PC-9 (cell line): ENCODE measurements at regions not wholly inside any gene's neighbourhood (a gene's known extent, or its start where the extent isn't known, plus 50 kb on each side); places are given as distances from the start of the nearest gene placed in this dataset.

Source experiments
- BruUV-seq: library from RNA; stranded (reverse); fragments of 400-500 nt; replicated peaks from 2 replicates; lab custom pipeline; 2021; lab: Mats Ljungman, UMichigan
- CTCF ChIA-PET: fragments of 300-600 bp; sonication (Branson Sonifier 250); formaldehyde crosslinking; loops from one replicate; lab custom pipeline; 2022; ENCODE audit warnings: antibody characterized with exemption; lab: Charles Lee
- POLR2A ChIA-PET: fragments of 300-600 bp; sonication (Branson Sonifier 250); formaldehyde crosslinking; loops from one replicate; lab custom pipeline; 2022; ENCODE audit warnings: antibody characterized with exemption; ENCODE audit not compliant: unreplicated experiment; lab: Charles Lee
- DNase-seq, 2 experiments: peaks; one replicate each; pipeline versions ENCODE4 v3.0.0 to v3.0.0-alpha.2; 2015 to 2022; ENCODE audit warnings: mixed read lengths in 1 of 2
- H2AFZ ChIP-seq: fragments of 200-600 bp; sonication (generic); 2 replicates; pipeline ENCODE4 v1.8.1; 2017; ENCODE audit warnings: antibody characterized with exemption
- H3F3A ChIP-seq: fragments of 200-600 bp; sonication (generic); 2 replicates; pipeline ENCODE4 v1.8.1; 2017; ENCODE audit warnings: antibody characterized with exemption, mild to moderate bottlenecking, low read depth; ENCODE audit not compliant: insufficient read depth
- H3K27ac ChIP-seq: fragments of 200-600 bp; sonication (generic); 2 replicates; pipeline ENCODE4 v1.6.1; 2016; ENCODE audit warnings: mixed run types
- H3K27me3 ChIP-seq: fragments of 200-600 bp; sonication (generic); 2 replicates; pipeline ENCODE4 v1.6.1; 2016; ENCODE audit warnings: low read depth, mixed run types; ENCODE audit not compliant: insufficient read depth
- H3K36me3 ChIP-seq: fragments of 200-600 bp; sonication (generic); 2 replicates; pipeline ENCODE4 v1.6.1; 2016; ENCODE audit warnings: low read depth, mixed run types
- H3K4me1 ChIP-seq: fragments of 200-600 bp; sonication (generic); replicated peaks from 2 replicates; pipeline ENCODE4 v1.6.1; 2016; ENCODE audit warnings: mixed run types; ENCODE audit not compliant: insufficient read depth
- H3K4me2 ChIP-seq: fragments of 200-600 bp; sonication (generic); 2 replicates; pipeline ENCODE4 v1.6.1; 2017; ENCODE audit warnings: mixed run types
- H3K4me3 ChIP-seq: fragments of 200-600 bp; sonication (generic); 2 replicates; pipeline ENCODE4 v1.6.1; 2016; ENCODE audit warnings: mixed run types
- H3K79me2 ChIP-seq: fragments of 200-600 bp; sonication (generic); 2 replicates; pipeline ENCODE4 v1.6.1; 2017; ENCODE audit warnings: low read depth, mixed run types
- H3K9me2 ChIP-seq: fragments of 200-600 bp; sonication (generic); 2 replicates; pipeline ENCODE4 v1.8.1; 2017; ENCODE audit warnings: mild to moderate bottlenecking; ENCODE audit not compliant: insufficient read depth
- H3K9me3 ChIP-seq: fragments of 200-600 bp; sonication (generic); 2 replicates; pipeline ENCODE4 v1.8.1; 2016; ENCODE audit warnings: low read depth; ENCODE audit not compliant: insufficient read depth
- H4K20me1 ChIP-seq: fragments of 200-600 bp; sonication (generic); 2 replicates; pipeline ENCODE4 v1.8.1; 2017; ENCODE audit not compliant: insufficient read depth
- EZH2 ChIP-seq: fragments of 200-600 bp; sonication (generic); IDR thresholded peaks from 2 replicates; pipeline ENCODE4 v1.8.0; 2017; ENCODE audit warnings: antibody characterized with exemption, low read depth
- intact Hi-C: fragments of 100-400 bp; cut with micrococcal nuclease; formaldehyde crosslinking; loops from one replicate; pipeline ENCODE4 v1.10.0; 2022; ENCODE audit not compliant: unreplicated experiment
- TF ChIP-seq, protein P1 (sequence below): fragments of 200-600 bp; sonication (generic); conservative IDR thresholded peaks from 2 replicates; pipeline ENCODE4 v1.6.1; 2017; ENCODE audit warnings: mixed run types, antibody characterized with exemption, mild to moderate bottlenecking, moderate library complexity

DNA sequence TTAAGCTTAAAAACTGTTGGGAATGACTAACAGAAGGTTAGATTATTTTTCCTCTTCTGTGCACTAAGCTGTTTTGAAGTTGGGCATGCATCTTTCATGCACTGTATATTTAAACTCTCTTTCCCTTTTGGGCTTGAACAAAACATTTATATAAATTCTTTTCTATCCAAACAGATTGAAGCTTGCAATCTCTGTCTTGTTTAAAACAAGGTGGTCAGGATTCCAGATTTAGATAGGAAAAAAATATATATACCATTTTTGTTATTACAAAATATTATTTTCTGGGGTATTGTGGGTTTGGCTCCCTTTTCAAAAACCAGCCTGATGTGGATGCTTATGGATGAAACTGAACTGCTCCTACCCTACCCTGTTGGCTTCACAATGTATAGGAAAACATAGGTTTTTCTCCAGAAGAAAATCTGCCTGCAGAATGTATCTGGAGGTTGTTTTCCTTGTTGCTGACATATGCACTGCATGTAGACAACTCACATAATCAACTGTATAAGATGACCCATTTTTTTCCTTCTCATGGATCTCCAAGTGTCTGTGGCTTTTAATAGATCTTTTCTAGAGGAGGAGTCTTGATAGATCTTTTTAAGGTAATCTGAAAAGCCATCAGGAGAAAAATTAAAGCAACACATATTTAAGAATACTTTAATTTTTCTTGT lies 146.3 kb downstream of the PRL start:
- intact Hi-C loops, result no loop called here
- no peaks in the 10 kb centered on the region for H3K79me2 ChIP-seq
- BruUV-seq, result no TSS peak

DNA sequence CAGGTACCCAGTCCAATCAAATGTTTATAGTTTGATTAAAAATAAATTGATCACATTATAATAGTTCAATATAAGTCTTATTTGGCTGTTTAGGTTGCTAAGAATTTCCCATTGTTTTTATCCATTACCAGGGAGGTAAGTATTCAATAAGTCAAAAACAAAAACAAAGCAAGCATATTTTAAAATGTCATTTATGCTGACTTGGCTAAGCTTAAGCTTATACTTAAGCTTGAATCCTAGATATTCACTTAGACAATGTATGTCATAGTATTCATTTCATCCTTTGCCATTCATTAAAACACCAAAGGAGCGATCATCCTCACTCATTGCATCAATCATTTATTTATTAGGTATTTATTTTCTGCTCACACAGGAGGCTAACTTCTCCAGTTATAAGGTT lies 144.9 kb downstream of the PRL start:
- Histone ChIP-seq H3K36me3 (no peaks in the 10 kb centered on the region), H3K4me2 (no peak overlapping the region), H4K20me1 (no peaks in the 10 kb centered on the region), H3K4me1 (no peaks in the 10 kb centered on the region), H2AFZ (no peak overlapping the region), H3K27me3 (no peaks in the 10 kb centered on the region), H3K79me2 (no peaks in the 10 kb centered on the region), H3K9me3 (no peaks in the 10 kb centered on the region), H3F3A (no peaks in the 10 kb centered on the region), H3K27ac (no peak overlapping the region), H3K9me2 (no peaks in the 10 kb centered on the region), H3K4me3 (no peak overlapping the region)
- intact Hi-C loops, result no loop called here
- no peak for DNase-seq
- no TSS peak for BruUV-seq
- TF ChIP-seq, protein P1, sequence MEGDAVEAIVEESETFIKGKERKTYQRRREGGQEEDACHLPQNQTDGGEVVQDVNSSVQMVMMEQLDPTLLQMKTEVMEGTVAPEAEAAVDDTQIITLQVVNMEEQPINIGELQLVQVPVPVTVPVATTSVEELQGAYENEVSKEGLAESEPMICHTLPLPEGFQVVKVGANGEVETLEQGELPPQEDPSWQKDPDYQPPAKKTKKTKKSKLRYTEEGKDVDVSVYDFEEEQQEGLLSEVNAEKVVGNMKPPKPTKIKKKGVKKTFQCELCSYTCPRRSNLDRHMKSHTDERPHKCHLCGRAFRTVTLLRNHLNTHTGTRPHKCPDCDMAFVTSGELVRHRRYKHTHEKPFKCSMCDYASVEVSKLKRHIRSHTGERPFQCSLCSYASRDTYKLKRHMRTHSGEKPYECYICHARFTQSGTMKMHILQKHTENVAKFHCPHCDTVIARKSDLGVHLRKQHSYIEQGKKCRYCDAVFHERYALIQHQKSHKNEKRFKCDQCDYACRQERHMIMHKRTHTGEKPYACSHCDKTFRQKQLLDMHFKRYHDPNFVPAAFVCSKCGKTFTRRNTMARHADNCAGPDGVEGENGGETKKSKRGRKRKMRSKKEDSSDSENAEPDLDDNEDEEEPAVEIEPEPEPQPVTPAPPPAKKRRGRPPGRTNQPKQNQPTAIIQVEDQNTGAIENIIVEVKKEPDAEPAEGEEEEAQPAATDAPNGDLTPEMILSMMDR, result no peak
- TF ChIP-seq EZH2, result no peak
- ChIA-PET CTCF (no interaction called here), POLR2A (no interaction called here)

More for the DNA sequence above, 146.3 kb downstream of the PRL start:
- DNase-seq, result no peak
- ChIA-PET POLR2A (interaction anchor here (0.6 kb wide), 1 partner anchor 62 kb away, joined by 4 read pairs; no protein-coding TSS in a partner anchor), CTCF (no interaction called here)
- no peaks in the 10 kb centered on the region for H3K27me3 ChIP-seq
- H2AFZ ChIP-seq, result no peak overlapping the region
- no peaks in the 10 kb centered on the region for H3K9me2 ChIP-seq
- H3K36me3 ChIP-seq, result no peaks in the 10 kb centered on the region
- H3F3A ChIP-seq, result no peaks in the 10 kb centered on the region
- no peak overlapping the region for H3K4me2 ChIP-seq
- no peak overlapping the region for H3K27ac ChIP-seq
- no peaks in the 10 kb centered on the region for H3K4me1 ChIP-seq
- H4K20me1 ChIP-seq, result no peaks in the 10 kb centered on the region
- no peak overlapping the region for H3K4me3 ChIP-seq
- TF ChIP-seq, protein P1, result no peak
- no peak for TF ChIP-seq EZH2
- no peaks in the 10 kb centered on the region for H3K9me3 ChIP-seq

DNA sequence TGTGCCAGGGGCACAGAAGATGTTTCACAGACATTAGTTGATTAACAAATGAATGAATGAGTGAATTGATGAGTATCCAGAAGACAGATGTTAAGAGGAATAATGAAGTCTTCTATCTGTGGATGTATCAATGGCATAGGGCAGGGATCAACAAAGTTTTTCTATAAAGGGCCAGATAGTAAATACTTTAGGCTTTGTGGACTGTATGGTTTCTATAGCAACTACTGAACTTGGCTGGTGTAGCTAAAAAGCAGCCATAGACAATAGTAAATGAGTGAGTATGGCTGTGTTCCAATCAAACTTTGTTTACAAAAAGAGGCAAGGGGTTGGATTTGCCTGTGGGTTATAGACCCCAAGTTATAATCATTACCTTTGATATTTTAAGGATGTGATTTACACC lies 144.0 kb downstream of the PRL start:
- H3K36me3 ChIP-seq, result no peaks in the 10 kb centered on the region
- H3K27ac ChIP-seq, result no peak overlapping the region
- no peak overlapping the region for H3K4me3 ChIP-seq
- DNase-seq, result no peak
- H3K4me2 ChIP-seq, result no peak overlapping the region
- no peaks in the 10 kb centered on the region for H4K20me1 ChIP-seq
- no peaks in the 10 kb centered on the region for H3F3A ChIP-seq
- ChIA-PET POLR2A (no interaction called here), CTCF (no interaction called here)
- no peaks in the 10 kb centered on the region for H3K9me2 ChIP-seq
- TF ChIP-seq, protein P1, result no peak
- no peak for TF ChIP-seq EZH2
- no peaks in the 10 kb centered on the region for H3K79me2 ChIP-seq
- H3K9me3 ChIP-seq, result no peaks in the 10 kb centered on the region
- intact Hi-C loops, result no loop called here
- BruUV-seq, result no TSS peak
- no peaks in the 10 kb centered on the region for H3K4me1 ChIP-seq
- no peak overlapping the region for H2AFZ ChIP-seq
- H3K27me3 ChIP-seq, result no peaks in the 10 kb centered on the region
